ENCODE measurements at regions not wholly inside any gene's neighbourhood (a gene's known extent, or its start where the extent isn't known, plus 50 kb on each side); places are given as distances from the start of the nearest gene placed in this dataset.
A peak's percentile ranks its signal among the peaks of the same experiment; 100 is the strongest.

- no peaks in the 10 kb centered on the region for H3K9me3 ChIP-seq (replicated peaks; ENCODE audit: control insufficient read depth, low read depth, low read length)
- H3K27ac ChIP-seq (ENCODE audit: low read length), result no peak overlapping the region
- no peak overlapping the region for H3K4me3 ChIP-seq (ENCODE audit: low read length)
- no peak for DNase-seq
- no peaks in the 10 kb centered on the region for H3K4me1 ChIP-seq (ENCODE audit: control insufficient read depth, insufficient read depth, low read length)
- no peaks in the 10 kb centered on the region for H3K27me3 ChIP-seq (ENCODE audit: control insufficient read depth, insufficient read depth, low read length)
- no peaks in the 10 kb centered on the region for H3K36me3 ChIP-seq (ENCODE audit: control insufficient read depth, insufficient read depth, low read length)
These were observed 94.0 kb upstream of the ITGA4 start for GRCh38 chr2:181363164-181363563.

GRCh38 chr2:181364492-181365170 lies 92.6 kb upstream of the ITGA4 start:
- no peak overlapping the region for H3K4me3 ChIP-seq (ENCODE audit: low read length)
- H3K4me1 ChIP-seq (ENCODE audit: control insufficient read depth, insufficient read depth, low read length), result no peaks in the 10 kb centered on the region
- 52% methylated on average over 3 of the region's 8 CpGs for WGBS (ENCODE audit: insufficient coverage)
- DNase-seq, result peak; percentile 11
- H3K36me3 ChIP-seq (ENCODE audit: control insufficient read depth, insufficient read depth, low read length), result no peaks in the 10 kb centered on the region
- no peak overlapping the region for H3K27ac ChIP-seq (ENCODE audit: low read length)
- no peaks in the 10 kb centered on the region for H3K27me3 ChIP-seq (ENCODE audit: control insufficient read depth, insufficient read depth, low read length)
- H3K9me3 ChIP-seq (replicated peaks; ENCODE audit: control insufficient read depth, low read depth, low read length), result no peaks in the 10 kb centered on the region

DNA sequence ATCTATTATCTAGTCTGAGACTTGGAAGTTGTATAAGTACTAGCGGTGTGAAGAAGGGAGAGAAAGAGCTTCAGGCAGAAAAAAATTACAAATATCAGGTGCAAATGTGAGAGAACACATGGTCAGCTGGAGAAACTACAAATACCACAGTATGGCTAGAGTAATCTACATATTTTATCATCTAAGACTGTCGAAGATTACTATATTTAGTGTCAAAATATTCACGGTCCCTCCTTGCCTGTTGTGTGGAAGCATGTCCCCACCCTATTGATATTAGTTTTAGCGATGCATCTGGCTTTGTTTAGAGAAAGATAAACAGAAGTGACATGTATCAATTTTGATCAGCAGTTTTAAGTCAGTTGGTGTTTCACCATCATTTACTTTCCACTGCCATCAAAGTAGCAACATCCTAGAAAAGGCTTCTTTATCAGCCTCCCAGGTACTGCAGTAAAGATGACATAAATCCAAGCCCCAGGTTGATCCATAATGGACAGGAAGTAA lies 90.5 kb upstream of the ITGA4 start:
- 83% methylated on average over 1 of the region's 4 CpGs for WGBS (ENCODE audit: insufficient coverage)
- Histone ChIP-seq H3K4me3 (ENCODE audit: low read length) (no peak overlapping the region), H3K9me3 (replicated peaks; ENCODE audit: control insufficient read depth, low read depth, low read length) (no peaks in the 10 kb centered on the region), H3K27me3 (ENCODE audit: control insufficient read depth, insufficient read depth, low read length) (no peaks in the 10 kb centered on the region), H3K4me1 (ENCODE audit: control insufficient read depth, insufficient read depth, low read length) (no peaks in the 10 kb centered on the region), H3K27ac (ENCODE audit: low read length) (no peak overlapping the region), H3K36me3 (ENCODE audit: control insufficient read depth, insufficient read depth, low read length) (no peaks in the 10 kb centered on the region)
- no peak for DNase-seq

DNA sequence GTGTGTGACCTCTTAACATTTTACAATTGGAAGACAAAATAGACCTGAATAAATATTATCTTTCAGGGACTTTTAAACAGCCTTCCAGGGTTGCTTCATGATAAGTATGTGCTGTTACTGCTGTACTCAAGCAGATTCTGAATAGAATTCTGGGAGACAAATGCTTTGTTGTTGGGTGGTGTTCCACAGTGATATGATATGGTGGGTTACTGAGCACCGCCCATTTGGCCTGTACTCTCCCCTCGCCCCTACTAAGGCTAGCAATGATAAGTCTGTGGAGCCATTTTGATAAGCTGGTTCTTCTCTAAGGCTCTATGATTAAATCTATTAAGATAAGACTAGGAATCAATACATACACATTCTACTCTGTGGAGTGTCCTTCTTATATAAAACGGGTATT lies 89.8 kb upstream of the ITGA4 start:
- no peaks in the 10 kb centered on the region for H3K4me1 ChIP-seq (ENCODE audit: control insufficient read depth, insufficient read depth, low read length)
- WGBS (ENCODE audit: insufficient coverage), result no CpG with 5 or more reads among the region's 3 CpGs
- DNase-seq, result no peak
- no peaks in the 10 kb centered on the region for H3K9me3 ChIP-seq (replicated peaks; ENCODE audit: control insufficient read depth, low read depth, low read length)
- no peaks in the 10 kb centered on the region for H3K36me3 ChIP-seq (ENCODE audit: control insufficient read depth, insufficient read depth, low read length)
- H3K27me3 ChIP-seq (ENCODE audit: control insufficient read depth, insufficient read depth, low read length), result no peaks in the 10 kb centered on the region
- no peak overlapping the region for H3K27ac ChIP-seq (ENCODE audit: low read length)
- no peak overlapping the region for H3K4me3 ChIP-seq (ENCODE audit: low read length)

DNA sequence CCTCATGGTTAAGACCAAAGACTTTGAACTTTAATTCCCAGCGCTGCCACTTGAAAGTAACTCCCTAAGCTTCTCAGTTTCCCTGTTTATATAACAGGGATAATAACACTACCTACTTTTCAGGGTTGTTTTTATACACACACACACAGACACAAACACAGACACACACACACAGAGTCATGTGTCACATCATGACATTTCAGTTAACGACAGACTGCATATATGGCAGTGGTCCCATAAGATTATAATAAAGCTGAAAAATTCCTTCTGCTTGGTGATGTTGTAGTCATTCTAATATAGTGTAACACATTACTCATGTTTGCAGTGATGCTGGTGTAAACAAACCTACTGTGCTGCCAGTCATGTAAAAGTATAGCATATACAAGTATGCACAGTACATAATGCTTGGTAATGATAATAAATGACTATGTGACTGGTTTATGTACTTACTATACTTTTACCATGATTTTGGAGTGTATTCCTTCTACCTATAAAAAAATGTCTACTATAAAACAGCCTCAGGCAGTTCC lies 89.2 kb upstream of the ITGA4 start:
- DNase-seq, result no peak
- H3K27me3 ChIP-seq (ENCODE audit: control insufficient read depth, insufficient read depth, low read length), result no peaks in the 10 kb centered on the region
- H3K9me3 ChIP-seq (replicated peaks; ENCODE audit: control insufficient read depth, low read depth, low read length), result no peaks in the 10 kb centered on the region
- H3K4me3 ChIP-seq (ENCODE audit: low read length), result no peak overlapping the region
- no peaks in the 10 kb centered on the region for H3K36me3 ChIP-seq (ENCODE audit: control insufficient read depth, insufficient read depth, low read length)
- H3K4me1 ChIP-seq (ENCODE audit: control insufficient read depth, insufficient read depth, low read length), result no peaks in the 10 kb centered on the region
- H3K27ac ChIP-seq (ENCODE audit: low read length), result no peak overlapping the region
- no CpG with 5 or more reads among the region's 2 CpGs for WGBS (ENCODE audit: insufficient coverage)

DNA sequence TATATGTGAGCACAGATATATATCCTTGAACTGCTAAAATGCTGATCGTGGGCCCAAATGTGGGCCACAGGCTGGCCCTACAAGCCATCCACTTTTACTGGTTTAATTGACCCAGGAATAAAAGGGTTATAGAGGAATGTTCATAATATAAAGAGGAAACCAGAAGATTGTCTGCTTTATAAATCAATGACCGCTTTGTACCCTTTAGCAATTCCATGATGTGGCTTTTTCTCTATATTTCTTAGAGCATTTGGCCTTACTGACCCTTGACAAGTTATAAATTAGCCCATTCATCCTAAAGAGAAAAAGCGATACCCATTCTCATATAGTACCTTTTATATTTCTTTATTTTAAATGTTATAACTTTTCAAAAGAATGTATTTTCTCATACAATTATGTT lies 87.1 kb upstream of the ITGA4 start:
- Histone ChIP-seq H3K9me3 (replicated peaks; ENCODE audit: control insufficient read depth, low read depth, low read length) (no peaks in the 10 kb centered on the region), H3K36me3 (ENCODE audit: control insufficient read depth, insufficient read depth, low read length) (no peaks in the 10 kb centered on the region), H3K27ac (ENCODE audit: low read length) (no peak overlapping the region), H3K4me1 (ENCODE audit: control insufficient read depth, insufficient read depth, low read length) (no peaks in the 10 kb centered on the region), H3K4me3 (ENCODE audit: low read length) (no peak overlapping the region), H3K27me3 (ENCODE audit: control insufficient read depth, insufficient read depth, low read length) (no peaks in the 10 kb centered on the region)
- no CpG with 5 or more reads among the region's 3 CpGs for WGBS (ENCODE audit: insufficient coverage)
- no peak for DNase-seq

DNA sequence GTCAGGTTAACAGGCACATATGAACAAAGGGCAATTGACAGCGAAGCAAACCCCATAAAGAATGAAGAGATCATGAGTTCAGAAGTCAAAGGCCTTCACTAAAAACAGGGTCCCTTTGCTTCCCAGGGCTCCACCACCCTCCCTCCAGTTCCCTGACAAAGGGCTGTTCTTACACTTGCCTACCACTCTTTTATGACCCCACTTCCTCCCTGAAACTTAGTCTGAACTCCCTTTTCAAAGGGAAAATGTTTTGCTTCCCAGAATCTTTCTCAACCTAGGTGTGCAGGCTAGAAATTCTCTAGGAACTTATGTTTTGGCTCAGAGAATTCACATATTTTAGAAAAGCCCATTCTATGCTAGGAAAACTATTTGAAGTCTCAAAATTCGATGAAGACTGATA lies 86.0 kb upstream of the ITGA4 start:
- WGBS (ENCODE audit: insufficient coverage), result no CpG with 5 or more reads among the region's 2 CpGs
- Histone ChIP-seq H3K27ac (ENCODE audit: low read length) (no peak overlapping the region), H3K4me3 (ENCODE audit: low read length) (no peak overlapping the region), H3K36me3 (ENCODE audit: control insufficient read depth, insufficient read depth, low read length) (no peaks in the 10 kb centered on the region), H3K9me3 (replicated peaks; ENCODE audit: control insufficient read depth, low read depth, low read length) (no peaks in the 10 kb centered on the region), H3K4me1 (ENCODE audit: control insufficient read depth, insufficient read depth, low read length) (no peaks in the 10 kb centered on the region), H3K27me3 (ENCODE audit: control insufficient read depth, insufficient read depth, low read length) (no peaks in the 10 kb centered on the region)
- DNase-seq, result no peak

GRCh38 chr2:181371782-181372645 lies 85.2 kb upstream of the ITGA4 start:
- Histone ChIP-seq H3K4me1 (ENCODE audit: control insufficient read depth, insufficient read depth, low read length) (no peaks in the 10 kb centered on the region), H3K36me3 (ENCODE audit: control insufficient read depth, insufficient read depth, low read length) (no peaks in the 10 kb centered on the region), H3K27me3 (ENCODE audit: control insufficient read depth, insufficient read depth, low read length) (no peaks in the 10 kb centered on the region), H3K9me3 (replicated peaks; ENCODE audit: control insufficient read depth, low read depth, low read length) (no peaks in the 10 kb centered on the region), H3K27ac (ENCODE audit: low read length) (no peak overlapping the region), H3K4me3 (ENCODE audit: low read length) (no peak overlapping the region)
- no CpG with 5 or more reads among the region's 2 CpGs for WGBS (ENCODE audit: insufficient coverage)
- DNase-seq, result peak; percentile 48

DNA sequence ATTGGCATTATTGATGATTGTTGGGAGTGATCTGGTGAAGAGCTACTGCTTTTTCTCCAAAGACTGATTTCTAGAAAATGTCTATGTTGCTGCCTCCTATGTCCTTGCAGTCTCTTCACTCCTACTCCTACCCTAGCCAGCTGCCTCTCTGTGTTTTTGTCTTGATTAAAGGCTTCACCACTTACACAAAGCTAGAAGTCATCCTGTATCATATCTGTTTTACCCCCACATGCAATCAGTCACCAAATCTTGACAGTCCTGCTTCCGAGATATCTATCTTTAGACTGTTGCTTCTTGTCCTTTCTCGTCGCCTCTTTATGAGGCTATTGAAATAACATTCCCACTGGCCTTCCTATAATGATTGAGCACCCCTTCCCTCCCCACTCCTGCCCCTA lies 84.5 kb upstream of the ITGA4 start:
- H3K4me3 ChIP-seq (ENCODE audit: low read length), result no peak overlapping the region
- H3K27ac ChIP-seq (ENCODE audit: low read length), result no peak overlapping the region
- no peaks in the 10 kb centered on the region for H3K36me3 ChIP-seq (ENCODE audit: control insufficient read depth, insufficient read depth, low read length)
- WGBS (ENCODE audit: insufficient coverage), result 80% methylated on average over 3 of the region's 3 CpGs
- DNase-seq, result no peak
- no peaks in the 10 kb centered on the region for H3K27me3 ChIP-seq (ENCODE audit: control insufficient read depth, insufficient read depth, low read length)
- H3K9me3 ChIP-seq (replicated peaks; ENCODE audit: control insufficient read depth, low read depth, low read length), result no peaks in the 10 kb centered on the region
- H3K4me1 ChIP-seq (ENCODE audit: control insufficient read depth, insufficient read depth, low read length), result no peaks in the 10 kb centered on the region

GRCh38 chr2:181374781-181375675 lies 82.2 kb upstream of the ITGA4 start:
- H3K4me1 ChIP-seq (ENCODE audit: control insufficient read depth, insufficient read depth, low read length), result no peaks in the 10 kb centered on the region
- WGBS (ENCODE audit: insufficient coverage), result 19% methylated on average over 2 of the region's 8 CpGs
- H3K9me3 ChIP-seq (replicated peaks; ENCODE audit: control insufficient read depth, low read depth, low read length), result no peaks in the 10 kb centered on the region

More at GRCh38 chr2:181374781-181375675, 82.2 kb upstream of the ITGA4 start:
- H3K4me3 ChIP-seq (ENCODE audit: low read length), result no peak overlapping the region
- H3K27ac ChIP-seq (ENCODE audit: low read length), result no peak overlapping the region
- no peaks in the 10 kb centered on the region for H3K27me3 ChIP-seq (ENCODE audit: control insufficient read depth, insufficient read depth, low read length)
- no peaks in the 10 kb centered on the region for H3K36me3 ChIP-seq (ENCODE audit: control insufficient read depth, insufficient read depth, low read length)
- peak; percentile 11 for DNase-seq
